GM20000 (cell line): ENCODE measurements at regions not wholly inside any gene's neighbourhood (a gene's known extent, or its start where the extent isn't known, plus 50 kb on each side); places are given as distances from the start of the nearest gene placed in this dataset.
A peak's percentile ranks its signal among the peaks of the same experiment; 100 is the strongest.

Experiments used
- DNase-seq: peaks from one replicate; pipeline ENCODE4 v3.0.0; 2012; ENCODE audit warnings: low spot score
- CTCF ChIP-seq: IDR thresholded peaks from 2 replicates; pipeline ENCODE4 v1.5.1; 2012; ENCODE audit warnings: mild to moderate bottlenecking, control low read depth; ENCODE audit errors: extremely low read depth, missing control alignments

GRCh38 chr9:18056269-18056992 is 417.5 kb upstream of the ADAMTSL1 start:
- no peak for DNase-seq
- TF ChIP-seq CTCF = no peak

- TF ChIP-seq CTCF = no peak
- peak; percentile 6 for DNase-seq
Measured at GRCh38 chr9:18056993-18057369, 417.0 kb upstream of the ADAMTSL1 start.

GRCh38 chr9:18058564-18059442 is 415.1 kb upstream of the ADAMTSL1 start:
- no peak for DNase-seq
- no peak for TF ChIP-seq CTCF

GRCh38 chr9:18059447-18059846 is 414.5 kb upstream of the ADAMTSL1 start:
- TF ChIP-seq CTCF = no peak
- DNase-seq = no peak

- no peak for TF ChIP-seq CTCF
- DNase-seq = no peak
Measured at GRCh38 chr9:18060269-18060934, 413.6 kb upstream of the ADAMTSL1 start.

- no peak for TF ChIP-seq CTCF
Measured at GRCh38 chr9:18061332-18061731, 412.6 kb upstream of the ADAMTSL1 start.

GRCh38 chr9:18061856-18062255 is 412.1 kb upstream of the ADAMTSL1 start:
- TF ChIP-seq CTCF = no peak
- DNase-seq = no peak

More at GRCh38 chr9:18061332-18061731, 412.6 kb upstream of the ADAMTSL1 start:
- no peak for DNase-seq
